Adrenal gland (tissue), 9 donors: ENCODE measurements at regions not wholly inside any gene's neighbourhood (a gene's known extent, or its start where the extent isn't known, plus 50 kb on each side); places are given as distances from the start of the nearest gene placed in this dataset.

Experiments
- DNase-seq, 7 donors: peaks; one replicate each; pipeline ENCODE4 v3.0.0-alpha.2; 2019 to 2020
- H3K27ac ChIP-seq, 5 donors: fragments of 200-600 bp; sonication (generic) in 4 of 5; 1 replicate in 3 of 5; 2 replicates in 2 of 5; pipeline versions ENCODE4 v1.5.1 to v1.8.0; 2016 to 2020; ENCODE audit warnings: mild to moderate bottlenecking in 1 of 5
- H3K27me3 ChIP-seq: fragments of 200-600 bp; 2 replicates; pipeline ENCODE4 v1.8.0; 2021
- H3K36me3 ChIP-seq, 2 donors: fragments of 200-600 bp; replicated peaks in 1 of 2; 1 replicate in 1 of 2; 2 replicates in 1 of 2; pipeline versions ENCODE4 v1.5.1 to v1.8.0; 2018 to 2022
- H3K4me1 ChIP-seq, 2 donors: fragments of 200-600 bp; replicated peaks in 1 of 2; 1 replicate in 1 of 2; 2 replicates in 1 of 2; pipeline versions ENCODE4 v1.5.1 to v1.8.0; 2018 to 2021
- H3K4me3 ChIP-seq, 4 donors: fragments of 200-600 bp; sonication (generic) in 3 of 4; one replicate each; pipeline ENCODE4 v1.5.1; 2016 to 2018
- H3K9me3 ChIP-seq, 3 donors: fragments of 200-600 bp; sonication (generic) in 1 of 3; replicated peaks in 1 of 3; 1 replicate in 2 of 3; 2 replicates in 1 of 3; pipeline versions ENCODE4 v1.5.1 to v1.8.0; 2016 to 2021
- CTCF ChIP-seq, 6 experiments: fragments of 450-650 bp in 4 of 6; fragments of 200-600 bp in 2 of 6; sonication (generic) in 1 of 6; IDR thresholded peaks; 1 replicate in 5 of 6; 2 replicates in 1 of 6; pipeline versions ENCODE4 v1.5.1 to v1.8.0; 2016 to 2021; ENCODE audit warnings: antibody characterized with exemption in 6 of 6, mild to moderate bottlenecking in 2 of 6, moderate library complexity in 1 of 6
- POLR2A ChIP-seq, 2 donors: fragments of 450-650 bp; IDR thresholded peaks; one replicate each; pipeline ENCODE4 v1.6.1; 2017; ENCODE audit warnings: antibody characterized with exemption in 2 of 2, mild to moderate bottlenecking in 2 of 2, moderate library complexity in 1 of 2
- WGBS, 4 donors: extraction: QIAGEN DNeasy Blood & Tissue Kit in 2 of 4; methylation state at CpG; one replicate each; pipeline versions ENCODE4 v1.1.5 to v1.1.7; 2013 to 2017; 5-methylcytosine and 5-hydroxymethylcytosine counted together
- intact Hi-C, 2 donors: fragments of 100-400 bp; cut with DNase I; formaldehyde crosslinking; loops; one replicate each; pipeline versions ENCODE4 v1.14.1 to v1.15.0; 2022 to 2023
- donor health status: healthy with polysubstance abuse.
- donor health status: Bipolar disorder and iron deficiency.
- donor health status: DM: yes; HTN: yes; CAD: no.
- donor health status: DM: no; HTN: no; CAD: no.
- donor health status: DM: no; HTN: no; CAD: no.

DNA sequence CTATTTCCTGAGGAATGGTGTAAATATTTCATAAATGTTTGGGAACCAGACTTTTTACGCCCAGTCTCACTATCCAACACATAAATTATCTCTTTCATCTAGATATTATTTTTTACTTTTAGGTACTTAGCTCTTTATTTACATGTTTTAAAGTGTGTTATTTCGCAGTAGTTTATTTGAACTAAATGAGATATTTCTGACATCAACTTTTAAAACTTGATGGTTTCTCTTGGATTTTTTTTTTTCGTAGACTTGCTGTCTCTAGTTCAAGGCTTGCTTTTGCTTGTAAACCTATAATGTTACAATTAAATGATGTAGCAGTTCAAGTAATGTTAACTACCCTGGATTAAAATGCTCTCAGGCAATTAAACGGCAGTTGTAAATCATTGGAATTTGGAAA, 241.7 kb upstream of the PDE3A start:
- WGBS, 4 donors: 78 to 86% (median 81%) methylated on average over 4 of the region's 4 CpGs
- no peaks in the 10 kb centered on the region for H3K9me3 ChIP-seq
- TF ChIP-seq POLR2A (IDR thresholded peaks at IDR 0.05) (no peak), CTCF (IDR thresholded peaks at IDR 0.05) (no peak)
- H3K27ac ChIP-seq: no peak overlapping the region
- H3K4me1 ChIP-seq: no peaks in the 10 kb centered on the region
- intact Hi-C loops: no loop called here
- H3K36me3 ChIP-seq: no peaks in the 10 kb centered on the region
- no peaks in the 10 kb centered on the region for H3K27me3 ChIP-seq
- DNase-seq: no peak
- no peak overlapping the region for H3K4me3 ChIP-seq

DNA sequence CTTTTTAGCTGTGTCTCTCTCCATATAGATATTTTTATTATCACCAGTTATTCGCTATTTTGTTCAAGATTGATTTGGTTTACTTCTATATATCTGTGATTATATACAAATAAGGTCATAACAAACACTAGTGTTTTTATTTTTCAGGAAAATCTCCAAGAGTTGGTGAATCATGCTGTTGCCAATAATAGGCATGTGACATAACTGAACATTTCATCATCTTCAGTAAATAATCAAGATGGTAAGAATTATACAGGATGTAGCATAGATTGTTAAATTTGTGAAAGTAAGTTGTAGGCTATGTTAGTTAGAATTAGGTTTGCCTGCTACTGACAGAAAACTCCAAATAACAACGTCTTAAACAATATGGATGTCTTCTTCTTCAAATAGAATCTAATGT, 240.9 kb upstream of the PDE3A start:
- intact Hi-C loops: no loop called here
- no peaks in the 10 kb centered on the region for H3K4me1 ChIP-seq
- TF ChIP-seq POLR2A (IDR thresholded peaks at IDR 0.05) (no peak), CTCF (IDR thresholded peaks at IDR 0.05) (no peak)
- WGBS, 4 donors: 65 to 77% (median 71%) methylated on average over 2 of the region's 2 CpGs
- no peak overlapping the region for H3K4me3 ChIP-seq
- H3K36me3 ChIP-seq: no peaks in the 10 kb centered on the region
- DNase-seq: no peak
- no peaks in the 10 kb centered on the region for H3K9me3 ChIP-seq
- no peaks in the 10 kb centered on the region for H3K27me3 ChIP-seq
- no peak overlapping the region for H3K27ac ChIP-seq

DNA sequence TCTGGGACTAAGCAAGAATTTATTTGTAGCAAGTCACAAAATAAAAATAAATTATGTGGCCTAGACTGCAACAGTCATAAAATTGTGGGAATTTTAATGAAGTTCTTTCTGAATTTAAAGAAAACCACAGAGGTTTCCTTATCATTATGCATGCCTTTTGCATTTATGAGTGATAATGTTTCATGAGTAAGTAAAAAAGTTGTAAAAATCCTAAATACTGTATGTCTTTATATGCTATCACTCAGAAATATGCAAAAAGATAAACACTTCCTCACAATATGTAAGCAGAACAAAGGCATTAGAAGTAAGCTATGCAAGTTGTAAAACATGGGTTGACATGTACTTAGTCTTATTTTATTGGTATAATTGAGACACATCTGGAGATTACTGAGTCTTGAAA, 239.4 kb upstream of the PDE3A start:
- H3K27me3 ChIP-seq: no peaks in the 10 kb centered on the region
- H3K27ac ChIP-seq: no peak overlapping the region
- H3K36me3 ChIP-seq: no peaks in the 10 kb centered on the region
- intact Hi-C loops: no loop called here
- H3K4me3 ChIP-seq: no peak overlapping the region
- TF ChIP-seq POLR2A (IDR thresholded peaks at IDR 0.05): no peak
- TF ChIP-seq CTCF (IDR thresholded peaks at IDR 0.05): no peak
- H3K4me1 ChIP-seq: no peaks in the 10 kb centered on the region
- no peak for DNase-seq
- no peaks in the 10 kb centered on the region for H3K9me3 ChIP-seq

DNA sequence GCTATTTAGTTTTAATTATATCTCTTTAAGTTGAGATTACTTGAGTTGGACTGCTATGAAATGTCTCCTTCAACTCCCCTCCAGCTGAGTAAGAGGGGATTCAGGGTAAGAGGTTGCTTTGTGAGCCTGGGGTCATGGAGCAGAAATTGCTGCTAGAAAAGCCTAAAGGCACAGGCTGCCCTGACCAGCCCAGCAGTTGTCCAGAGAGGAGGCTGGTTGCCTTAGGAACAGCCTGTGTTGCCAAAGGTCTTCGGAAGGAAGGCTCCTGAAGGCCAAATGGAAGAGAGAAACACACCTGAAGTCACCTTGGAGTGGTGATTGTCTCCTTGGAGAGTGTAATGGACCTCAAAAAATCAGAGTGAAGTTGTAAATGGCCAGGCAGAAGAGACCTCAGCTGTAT, 235.5 kb upstream of the PDE3A start:
- H3K4me3 ChIP-seq: no peak overlapping the region
- H3K4me1 ChIP-seq: no peaks in the 10 kb centered on the region
- H3K36me3 ChIP-seq: no peaks in the 10 kb centered on the region
- 44 to 92% (median 62%) methylated on average over 1 of the region's 1 CpG for WGBS, 4 donors
- no peaks in the 10 kb centered on the region for H3K27me3 ChIP-seq
- H3K27ac ChIP-seq: no peak overlapping the region
- no peak for TF ChIP-seq CTCF (IDR thresholded peaks at IDR 0.05)
- no peak for TF ChIP-seq POLR2A (IDR thresholded peaks at IDR 0.05)
- no peak for DNase-seq
- intact Hi-C loops: no loop called here
- no peaks in the 10 kb centered on the region for H3K9me3 ChIP-seq
